PC-3 (cell line): ENCODE measurements at regions not wholly inside any gene's neighbourhood (a gene's known extent, or its start where the extent isn't known, plus 50 kb on each side); places are given as distances from the start of the nearest gene placed in this dataset.

Experiments
- ATAC-seq: fragments of 200-7000 bp; cut with Tn5 transposase; 2 replicates; pipeline ENCODE4 v1.9.1; 2020; ENCODE audit warnings: mild to moderate bottlenecking, moderate library complexity
- BruUV-seq: library from RNA; stranded (reverse); fragments of 400-500 nt; replicated peaks from 2 replicates; lab custom pipeline; 2021; lab: Mats Ljungman, UMichigan
- CTCF ChIA-PET: fragments of 300-600 bp; sonication (Branson Sonifier 250); formaldehyde crosslinking; loops from one replicate; lab custom pipeline; 2022; ENCODE audit warnings: antibody characterized with exemption; lab: Charles Lee
- POLR2A ChIA-PET: fragments of 300-600 bp; sonication (Branson Sonifier 250); formaldehyde crosslinking; loops from one replicate; lab custom pipeline; 2022; ENCODE audit warnings: antibody characterized with exemption; ENCODE audit not compliant: unreplicated experiment; lab: Charles Lee
- DNase-seq: peaks from one replicate; pipeline ENCODE4 v3.0.0-alpha.2; 2015
- H2AFZ ChIP-seq: fragments of 300-600 bp; sonication (generic); 2 replicates; pipeline ENCODE4 v1.6.0; 2016; ENCODE audit warnings: antibody characterized with exemption, low read length
- H3F3A ChIP-seq: fragments of 300-600 bp; sonication (generic); one replicate; pipeline ENCODE4 v1.6.0; 2017; ENCODE audit warnings: antibody characterized with exemption, low read length, control low read depth, mild to moderate bottlenecking; ENCODE audit not compliant: unreplicated experiment
- H3K27ac ChIP-seq: fragments of 300-600 bp; sonication (generic); 2 replicates; pipeline ENCODE4 v1.5.1; 2016; ENCODE audit warnings: mild to moderate bottlenecking, low read length
- H3K27me3 ChIP-seq: fragments of 300-600 bp; sonication (generic); 2 replicates; pipeline ENCODE4 v1.6.1; 2016; ENCODE audit warnings: low read length, mixed read lengths
- H3K36me3 ChIP-seq: fragments of 300-600 bp; sonication (generic); 2 replicates; pipeline ENCODE4 v1.6.1; 2016; ENCODE audit warnings: low read depth, mixed run types, low read length, mixed read lengths
- H3K4me1 ChIP-seq: fragments of 300-600 bp; sonication (generic); 2 replicates; pipeline ENCODE4 v1.5.1; 2016; ENCODE audit warnings: low read length; ENCODE audit not compliant: insufficient read depth
- H3K4me2 ChIP-seq: fragments of 300-600 bp; sonication (generic); 2 replicates; pipeline ENCODE4 v1.6.0; 2016; ENCODE audit warnings: low read length
- H3K4me3 ChIP-seq: fragments of 300-600 bp; sonication (generic); 2 replicates; pipeline ENCODE4 v1.5.1; 2016; ENCODE audit warnings: mild to moderate bottlenecking, low read length, mixed read lengths
- H3K79me2 ChIP-seq: fragments of 300-600 bp; sonication (generic); 2 replicates; pipeline ENCODE4 v1.6.1; 2017; ENCODE audit warnings: low read length, mixed read lengths
- H3K9ac ChIP-seq: fragments of 300-600 bp; sonication (generic); 2 replicates; pipeline ENCODE4 v1.6.0; 2016; ENCODE audit warnings: mild to moderate bottlenecking, low read length
- H3K9me2 ChIP-seq: fragments of 300-600 bp; sonication (generic); replicated peaks from 2 replicates; pipeline ENCODE4 v1.6.1; 2016; ENCODE audit warnings: mixed run types, low read length, mixed read lengths
- H3K9me3 ChIP-seq: fragments of 300-600 bp; sonication (generic); 2 replicates; pipeline ENCODE4 v1.6.1; 2016; ENCODE audit warnings: low read length, mixed read lengths
- H4K20me1 ChIP-seq: fragments of 300-600 bp; sonication (generic); 2 replicates; pipeline ENCODE4 v1.6.1; 2016; ENCODE audit warnings: low read length, mixed read lengths
- CTCF ChIP-seq: fragments of 300-600 bp; sonication (generic); conservative IDR thresholded peaks from 2 replicates; pipeline ENCODE4 v1.5.1; 2017; ENCODE audit warnings: antibody characterized with exemption, low read depth, mild to moderate bottlenecking, low read length
- EZH2 ChIP-seq: fragments of 300-600 bp; sonication (generic); IDR thresholded peaks from one replicate; pipeline ENCODE4 v1.6.1; 2017; ENCODE audit warnings: antibody characterized with exemption, mild to moderate bottlenecking, low read length; ENCODE audit not compliant: unreplicated experiment
- EZH2phosphoT487 ChIP-seq: fragments of 300-600 bp; sonication (generic); IDR thresholded peaks from 2 replicates; pipeline ENCODE4 v1.6.1; 2018; ENCODE audit warnings: mild to moderate bottlenecking, antibody characterized with exemption, low read length, borderline replicate concordance
- intact Hi-C: fragments of 100-400 bp; cut with micrococcal nuclease; formaldehyde crosslinking; loops from 2 replicates; pipeline ENCODE4 v1.9.0; 2023

GRCh38 chr5:166062719-166063118 is 2228.7 kb upstream of the WWC1 start:
- DNase-seq: no peak
- H3K4me2 ChIP-seq: no peak overlapping the region
- no peaks in the 10 kb centered on the region for H3F3A ChIP-seq
- H4K20me1 ChIP-seq: no peaks in the 10 kb centered on the region
- no peaks in the 10 kb centered on the region for H3K27me3 ChIP-seq
- BruUV-seq: no TSS peak
- H3K9me3 ChIP-seq: no peaks in the 10 kb centered on the region
- no peaks in the 10 kb centered on the region for H3K9me2 ChIP-seq
- intact Hi-C loops: no loop called here
- ChIA-PET CTCF (no interaction called here), POLR2A (no interaction called here)
- no peaks in the 10 kb centered on the region for H3K79me2 ChIP-seq
- no peak overlapping the region for H3K27ac ChIP-seq
- no peak overlapping the region for H3K9ac ChIP-seq
- H3K36me3 ChIP-seq: no peaks in the 10 kb centered on the region
- no peak for TF ChIP-seq EZH2
- no peak for TF ChIP-seq CTCF
- no peak for TF ChIP-seq EZH2phosphoT487
- H2AFZ ChIP-seq: no peak overlapping the region
- H3K4me3 ChIP-seq: no peak overlapping the region
- ATAC-seq: no peak
- H3K4me1 ChIP-seq: no peaks in the 10 kb centered on the region

GRCh38 chr5:166063261-166063660 is 2228.2 kb upstream of the WWC1 start:
- no peaks in the 10 kb centered on the region for H3K79me2 ChIP-seq
- H3K4me2 ChIP-seq: no peak overlapping the region
- intact Hi-C loops: no loop called here
- no peaks in the 10 kb centered on the region for H3K9me2 ChIP-seq
- ChIA-PET POLR2A (no interaction called here), CTCF (no interaction called here)
- no TSS peak for BruUV-seq
- H3K27me3 ChIP-seq: no peaks in the 10 kb centered on the region
- H4K20me1 ChIP-seq: no peaks in the 10 kb centered on the region
- TF ChIP-seq EZH2phosphoT487 (no peak), EZH2 (no peak), CTCF (no peak)
- H3K4me1 ChIP-seq: no peaks in the 10 kb centered on the region
- H2AFZ ChIP-seq: no peak overlapping the region
- H3K9ac ChIP-seq: no peak overlapping the region
- H3K36me3 ChIP-seq: no peaks in the 10 kb centered on the region
- H3K9me3 ChIP-seq: no peaks in the 10 kb centered on the region
- ATAC-seq (no peak), DNase-seq (no peak)
- no peak overlapping the region for H3K4me3 ChIP-seq
- H3K27ac ChIP-seq: no peak overlapping the region
- H3F3A ChIP-seq: no peaks in the 10 kb centered on the region

GRCh38 chr5:166068547-166069335 is 2222.7 kb upstream of the WWC1 start:
- Histone ChIP-seq H3K4me2 (no peak overlapping the region), H3F3A (no peaks in the 10 kb centered on the region), H3K4me3 (no peak overlapping the region), H3K9me2 (no peaks in the 10 kb centered on the region), H4K20me1 (no peaks in the 10 kb centered on the region), H3K79me2 (no peaks in the 10 kb centered on the region), H3K9ac (no peak overlapping the region), H3K27ac (no peak overlapping the region), H3K9me3 (no peaks in the 10 kb centered on the region), H3K27me3 (no peaks in the 10 kb centered on the region), H3K4me1 (no peaks in the 10 kb centered on the region), H3K36me3 (no peaks in the 10 kb centered on the region), H2AFZ (no peak overlapping the region)
- POLR2A ChIA-PET: no interaction called here
- ATAC-seq (no peak), DNase-seq (peak; percentile 44)
- intact Hi-C loops: no loop called here
- BruUV-seq: no TSS peak
- CTCF ChIA-PET: no interaction called here
- TF ChIP-seq EZH2 (no peak), EZH2phosphoT487 (no peak), CTCF (no peak)
